HepG2 (cell line): ENCODE measurements at regions not wholly inside any gene's neighbourhood (a gene's known extent, or its start where the extent isn't known, plus 50 kb on each side); places are given as distances from the start of the nearest gene placed in this dataset.

Experiments used
- ATAC-seq: fragments of 200-7000 bp; cut with Tn5 transposase; 3 replicates; pipeline ENCODE4 v1.9.1; 2020; ENCODE audit warnings: mild to moderate bottlenecking, moderate library complexity
- BruUV-seq: library from RNA; stranded (reverse); fragments of 400-500 nt; replicated peaks from 2 replicates; lab custom pipeline; 2021; lab: Mats Ljungman, UMichigan
- CTCF ChIA-PET: fragments of 300-600 bp; formaldehyde crosslinking; extraction: SDS; loops from one replicate; lab custom pipeline; 2021; ENCODE audit warnings: low total read pairs, inconsistent platforms, low intra/inter-chr PET ratio; lab: Yijun Ruan, JAX
- POLR2A ChIA-PET: fragments of 350-600 bp; sonication (Branson Sonifier 250); formaldehyde crosslinking; loops from one replicate; lab custom pipeline; 2020; ENCODE audit warnings: antibody characterized with exemption, inconsistent platforms; lab: Yijun Ruan, JAX
- DNase-seq: peaks from one replicate; pipeline ENCODE4 v3.0.0-alpha.2; 2015; ENCODE audit warnings: low spot score
- FAIRE-seq: peaks from 3 replicates; lab custom pipeline; 2011; peaks lifted over from hg19 to GRCh38; lab: Jason Lieb, UNC
- H2AFZ ChIP-seq: one replicate; pipeline ENCODE4 v1.6.1; 2011; ENCODE audit warnings: low read length, inconsistent platforms
- H3K27ac ChIP-seq: fragments of 300-600 bp; 3 replicates; pipeline ENCODE4 v1.8.0; 2011; ENCODE audit warnings: mixed run types, mild to moderate bottlenecking, mixed read lengths, low read length, inconsistent platforms; ENCODE audit not compliant: insufficient read depth; ENCODE audit errors: extremely low read length
- H3K27me3 ChIP-seq, 2 experiments: fragments of 200-600 bp in 1 of 2; 2 replicates in 1 of 2; 3 replicates in 1 of 2; pipeline versions ENCODE4 v1.6.0 to v1.8.0; 2011; ENCODE audit warnings: low read length in 2 of 2, mild to moderate bottlenecking in 2 of 2, moderate library complexity in 2 of 2, inconsistent platforms in 1 of 2; ENCODE audit not compliant: insufficient read depth in 2 of 2, control insufficient read depth in 1 of 2
- H3K36me3 ChIP-seq, 2 experiments: fragments of 200-600 bp in 1 of 2; replicated peaks in 1 of 2; 2 replicates in 1 of 2; 3 replicates in 1 of 2; pipeline versions ENCODE4 v1.5.1 to v1.8.0; 2011; ENCODE audit warnings: low read length in 2 of 2, inconsistent platforms in 1 of 2; ENCODE audit not compliant: insufficient read depth in 2 of 2, control insufficient read depth in 1 of 2
- H3K4me1 ChIP-seq: 2 replicates; pipeline ENCODE4 v1.5.1; 2012; ENCODE audit warnings: low read length, inconsistent platforms; ENCODE audit not compliant: insufficient read depth
- H3K4me2 ChIP-seq: 2 replicates; pipeline ENCODE4 v1.6.0; 2011; ENCODE audit warnings: low read depth, low read length, inconsistent platforms
- H3K4me3 ChIP-seq, 3 experiments: fragments of 200-600 bp in 1 of 3; sonication (generic), shearing (Covaris generic) in 1 of 3; replicated peaks in 1 of 3; 2 replicates each; pipeline ENCODE4 v1.5.1; 2011 to 2016; ENCODE audit warnings: low read length in 3 of 3, inconsistent platforms in 2 of 3, low read depth in 2 of 3, mild to moderate bottlenecking in 2 of 3, control low read depth in 1 of 3, mixed read lengths in 1 of 3; ENCODE audit not compliant: insufficient read depth in 1 of 3
- H3K79me2 ChIP-seq: one replicate; pipeline ENCODE4 v1.6.1; 2011; ENCODE audit warnings: low read length, inconsistent platforms; ENCODE audit not compliant: insufficient read depth
- H3K9ac ChIP-seq: 2 replicates; pipeline ENCODE4 v1.6.0; 2011; ENCODE audit warnings: mild to moderate bottlenecking, low read depth, low read length, inconsistent platforms; ENCODE audit not compliant: insufficient read depth
- H3K9me3 ChIP-seq: 2 replicates; pipeline ENCODE4 v1.5.1; 2012; ENCODE audit warnings: mild to moderate bottlenecking, low read length
- H4K20me1 ChIP-seq: 2 replicates; pipeline ENCODE4 v1.6.0; 2011; ENCODE audit warnings: inconsistent platforms, mild to moderate bottlenecking, low read length, moderate library complexity; ENCODE audit not compliant: insufficient read depth
- CCAR2 ChIP-seq: fragments of 200-400 bp; formaldehyde crosslinking; optimal IDR thresholded peaks from 2 replicates; pipeline ENCODE3; 2018; ENCODE audit warnings: low read depth, mild to moderate bottlenecking, low read length, moderate library complexity
- DMAP1 ChIP-seq: IDR thresholded peaks from 2 replicates; pipeline ENCODE4 v1.6.1; 2016
- JUNB ChIP-seq: sonication (generic); formaldehyde crosslinking; IDR thresholded peaks from 2 replicates; pipeline ENCODE4 v1.8.0; 2022; ENCODE audit warnings: missing genetic modification reagents, mild to moderate bottlenecking, borderline replicate concordance
- KDM5B ChIP-seq: sonication (generic); formaldehyde crosslinking; IDR thresholded peaks from 2 replicates; pipeline ENCODE4 v1.4.0; 2020; ENCODE audit warnings: missing genetic modification reagents, mild to moderate bottlenecking, borderline replicate concordance
- KDM6A ChIP-seq: IDR thresholded peaks from 2 replicates; pipeline ENCODE4 v1.6.1; 2016; ENCODE audit warnings: low read depth
- NBN ChIP-seq: fragments of 450-650 bp; conservative IDR thresholded peaks from 2 replicates; pipeline ENCODE4 v1.6.1; 2017
- NR3C1 ChIP-seq: sonication (generic); formaldehyde crosslinking; IDR thresholded peaks from 2 replicates; pipeline ENCODE4 v1.4.0; 2020; ENCODE audit warnings: missing genetic modification reagents
- PBX3 ChIP-seq: sonication (generic); formaldehyde crosslinking; IDR thresholded peaks from 2 replicates; pipeline ENCODE4 v1.8.1; 2023; ENCODE audit warnings: missing genetic modification reagents, inconsistent platforms, borderline replicate concordance
- RELA ChIP-seq: sonication (generic); formaldehyde crosslinking; IDR thresholded peaks from 2 replicates; pipeline ENCODE4 v1.4.0; 2020; ENCODE audit warnings: missing genetic modification reagents
- RFXANK ChIP-seq: IDR thresholded peaks from 2 replicates; pipeline ENCODE4 v1.6.1; 2016
- RNF2 ChIP-seq: fragments of 450-650 bp; conservative IDR thresholded peaks from 2 replicates; pipeline ENCODE4 v1.6.1; 2016; ENCODE audit warnings: low read depth
- ZNF34 ChIP-seq: sonication (generic); formaldehyde crosslinking; IDR thresholded peaks from 2 replicates; pipeline ENCODE4 v1.4.0; 2020; ENCODE audit warnings: mild to moderate bottlenecking, missing genetic modification reagents, borderline replicate concordance
- ZNF430 ChIP-seq: sonication (generic); formaldehyde crosslinking; IDR thresholded peaks from 2 replicates; pipeline ENCODE4 v1.9.0; 2021; ENCODE audit warnings: mild to moderate bottlenecking, missing genetic modification reagents
- ZNF530 ChIP-seq: sonication (generic); formaldehyde crosslinking; IDR thresholded peaks from 2 replicates; pipeline ENCODE4 v1.5.0; 2020; ENCODE audit warnings: low read depth, mild to moderate bottlenecking, missing genetic modification reagents
- ZNF562 ChIP-seq: sonication (generic); formaldehyde crosslinking; IDR thresholded peaks from 2 replicates; pipeline ENCODE4 v1.8.0; 2022; ENCODE audit warnings: missing genetic modification reagents, borderline replicate concordance
- ZNF569 ChIP-seq: sonication (generic); formaldehyde crosslinking; IDR thresholded peaks from 2 replicates; pipeline ENCODE4 v1.5.0; 2020; ENCODE audit warnings: mild to moderate bottlenecking, missing genetic modification reagents, moderate library complexity, borderline replicate concordance
- ZNF773 ChIP-seq: sonication (generic); formaldehyde crosslinking; IDR thresholded peaks from 2 replicates; pipeline ENCODE4 v1.4.0; 2020; ENCODE audit warnings: missing genetic modification reagents, borderline replicate concordance
- WGBS: methylation state at CpG from one replicate; pipeline ENCODE4 v1.1.6; 2017; ENCODE audit warnings: low lambda C conversion rate; 5-methylcytosine and 5-hydroxymethylcytosine counted together
- in situ Hi-C: cut with HindIII; loops from 2 replicates; pipeline ENCODE4 v1.10.0; 2017; ENCODE audit warnings: low pct_unique_long_range_greater_than_20kb; ENCODE audit not compliant: extremely low pct_ligation_motif_present
- intact Hi-C: fragments of 100-400 bp; cut with micrococcal nuclease; formaldehyde crosslinking; loops from one replicate; pipeline ENCODE4 v1.10.0; 2022; ENCODE audit not compliant: unreplicated experiment
- TF ChIP-seq, protein P1 (sequence below): sonication (generic); formaldehyde crosslinking; IDR thresholded peaks from 2 replicates; pipeline ENCODE4 v1.4.0; 2020; ENCODE audit warnings: missing genetic modification reagents
- TF ChIP-seq, protein P2 (sequence below): sonication (generic); formaldehyde crosslinking; IDR thresholded peaks from 2 replicates; pipeline ENCODE4 v1.4.0; 2020; ENCODE audit warnings: mild to moderate bottlenecking, low read depth, missing genetic modification reagents

GRCh38 chr1:83762416-83762815 lies 236.5 kb downstream of the TTLL7 start:
- 27% methylated on average over 5 of the region's 5 CpGs for WGBS
- no peak for FAIRE-seq
- ATAC-seq = no peak
- Histone ChIP-seq H2AFZ (no peak overlapping the region), H3K27me3 (no peaks in the 10 kb centered on the region), H3K27ac (no peak overlapping the region), H3K9ac (no peak overlapping the region), H3K4me3 (no peak overlapping the region), H3K4me2 (no peak overlapping the region), H3K4me1 (peaks cover 33% of the 10 kb centered on the region), H4K20me1 (no peaks in the 10 kb centered on the region), H3K36me3 (no peaks in the 10 kb centered on the region), H3K79me2 (no peaks in the 10 kb centered on the region), H3K9me3 (0 out of 2 replicates have a peak, but pooled peaks cover 13% of the 10 kb centered on the region)
- ChIA-PET CTCF (no interaction called here), POLR2A (no interaction called here)
- in situ Hi-C loops = no loop called here
- intact Hi-C loops = no loop called here
- TF ChIP-seq ZNF430 (CRISPR knock-in tag) = no peak
- no peak for TF ChIP-seq NR3C1 (CRISPR knock-in tag)
- TF ChIP-seq PBX3 (CRISPR knock-in tag) = no peak
- no peak for TF ChIP-seq NBN
- no peak for TF ChIP-seq KDM5B (CRISPR knock-in tag)
- no peak for TF ChIP-seq ZNF34
- TF ChIP-seq, protein P1, sequence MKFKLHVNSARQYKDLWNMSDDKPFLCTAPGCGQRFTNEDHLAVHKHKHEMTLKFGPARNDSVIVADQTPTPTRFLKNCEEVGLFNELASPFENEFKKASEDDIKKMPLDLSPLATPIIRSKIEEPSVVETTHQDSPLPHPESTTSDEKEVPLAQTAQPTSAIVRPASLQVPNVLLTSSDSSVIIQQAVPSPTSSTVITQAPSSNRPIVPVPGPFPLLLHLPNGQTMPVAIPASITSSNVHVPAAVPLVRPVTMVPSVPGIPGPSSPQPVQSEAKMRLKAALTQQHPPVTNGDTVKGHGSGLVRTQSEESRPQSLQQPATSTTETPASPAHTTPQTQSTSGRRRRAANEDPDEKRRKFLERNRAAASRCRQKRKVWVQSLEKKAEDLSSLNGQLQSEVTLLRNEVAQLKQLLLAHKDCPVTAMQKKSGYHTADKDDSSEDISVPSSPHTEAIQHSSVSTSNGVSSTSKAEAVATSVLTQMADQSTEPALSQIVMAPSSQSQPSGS = no peak
- no peak for DNase-seq
- BruUV-seq = no TSS peak

- Histone ChIP-seq H3K36me3 (no peaks in the 10 kb centered on the region), H3K9me3 (0 out of 2 replicates have a peak, but pooled peaks cover 13% of the 10 kb centered on the region), H4K20me1 (no peaks in the 10 kb centered on the region), H3K9ac (no peak overlapping the region), H3K27me3 (no peaks in the 10 kb centered on the region), H3K4me1 (peaks cover 33% of the 10 kb centered on the region), H2AFZ (no peak overlapping the region), H3K4me2 (peak overlapping the region; percentile 50; the same call in 1 of the 2 replicates), H3K4me3 (no peak overlapping the region), H3K27ac (no peak overlapping the region), H3K79me2 (no peaks in the 10 kb centered on the region)
- BruUV-seq = no TSS peak
- WGBS = 8% methylated on average over 3 of the region's 3 CpGs
- in situ Hi-C loops = no loop called here
- POLR2A ChIA-PET = no interaction called here
- CTCF ChIA-PET = no interaction called here
- TF ChIP-seq, protein P2, sequence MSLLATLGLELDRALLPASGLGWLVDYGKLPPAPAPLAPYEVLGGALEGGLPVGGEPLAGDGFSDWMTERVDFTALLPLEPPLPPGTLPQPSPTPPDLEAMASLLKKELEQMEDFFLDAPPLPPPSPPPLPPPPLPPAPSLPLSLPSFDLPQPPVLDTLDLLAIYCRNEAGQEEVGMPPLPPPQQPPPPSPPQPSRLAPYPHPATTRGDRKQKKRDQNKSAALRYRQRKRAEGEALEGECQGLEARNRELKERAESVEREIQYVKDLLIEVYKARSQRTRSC (CRISPR knock-in tag) = no peak
- TF ChIP-seq RNF2 (no peak), RFXANK (CRISPR knock-in tag) (no peak), JUNB (CRISPR knock-in tag) (no peak), ZNF569 (CRISPR knock-in tag) (no peak), ZNF773 (CRISPR knock-in tag) (no peak), ZNF562 (no peak), KDM6A (CRISPR knock-in tag) (no peak), CCAR2 (no peak), RELA (CRISPR knock-in tag) (no peak), ZNF530 (CRISPR knock-in tag) (no peak), DMAP1 (CRISPR knock-in tag) (no peak)
- FAIRE-seq (no peak), ATAC-seq (peak; percentile 21; the same call in 1 of the 3 replicates), DNase-seq (no peak)
- intact Hi-C loops = no loop called here
Measured at GRCh38 chr1:83762039-83762365, 236.9 kb downstream of the TTLL7 start.
